Nephron progenitor cell (in vitro differentiated cells): ENCODE measurements at regions not wholly inside any gene's neighbourhood (a gene's known extent, or its start where the extent isn't known, plus 50 kb on each side); places are given as distances from the start of the nearest gene placed in this dataset.

Source experiments
- DNase-seq: peaks from one replicate; pipeline ENCODE4 v3.0.0; 2021
- H3K27ac Mint-ChIP-seq: 2 replicates; pipeline ENCODE4 v1.8.0; 2021; ENCODE audit warnings: mild to moderate bottlenecking, moderate library complexity, mixed read lengths
- H3K27me3 Mint-ChIP-seq: 2 replicates; pipeline ENCODE4 v1.8.0; 2021; ENCODE audit warnings: mild to moderate bottlenecking, low read depth, mixed read lengths; ENCODE audit not compliant: poor library complexity
- H3K36me3 Mint-ChIP-seq: 2 replicates; pipeline ENCODE4 v1.8.0; 2021; ENCODE audit warnings: low read depth, mixed read lengths
- H3K4me1 Mint-ChIP-seq: 2 replicates; pipeline ENCODE4 v1.8.0; 2021; ENCODE audit warnings: mixed read lengths
- H3K4me3 Mint-ChIP-seq: 2 replicates; pipeline ENCODE4 v1.8.0; 2021; ENCODE audit warnings: mild to moderate bottlenecking, moderate library complexity, mixed read lengths
- H3K9me3 Mint-ChIP-seq: 2 replicates; pipeline ENCODE4 v1.8.0; 2021; ENCODE audit warnings: mild to moderate bottlenecking, moderate library complexity, mixed read lengths
- TF ChIP-seq, protein P1 (sequence below): fragments of 200-600 bp; sonication (generic); IDR thresholded peaks from 2 replicates; pipeline ENCODE4 v1.5.0; 2021; ENCODE audit warnings: antibody characterized with exemption

DNA sequence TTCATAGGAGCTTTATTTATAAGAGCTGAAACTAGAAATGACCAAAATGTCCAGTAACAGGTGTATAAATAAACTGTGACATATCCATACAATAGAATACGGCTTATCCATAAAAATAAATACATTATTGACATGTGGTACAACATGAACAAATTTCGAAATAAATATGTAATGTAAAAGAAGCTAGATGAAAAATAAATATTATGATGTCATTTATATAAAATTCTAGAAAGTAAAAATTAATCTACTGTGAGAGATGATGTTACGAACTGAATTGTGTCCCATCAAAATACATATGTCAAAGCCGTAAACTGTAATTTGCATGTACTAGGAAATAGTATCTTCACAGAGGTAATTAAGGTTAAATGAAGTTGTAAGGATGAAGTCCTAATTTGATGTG is 1104.9 kb downstream of the NSUN3 start:
- H3K4me1 Mint-ChIP-seq, result no peaks in the 10 kb centered on the region
- DNase-seq, result no peak
- TF ChIP-seq, protein P1, sequence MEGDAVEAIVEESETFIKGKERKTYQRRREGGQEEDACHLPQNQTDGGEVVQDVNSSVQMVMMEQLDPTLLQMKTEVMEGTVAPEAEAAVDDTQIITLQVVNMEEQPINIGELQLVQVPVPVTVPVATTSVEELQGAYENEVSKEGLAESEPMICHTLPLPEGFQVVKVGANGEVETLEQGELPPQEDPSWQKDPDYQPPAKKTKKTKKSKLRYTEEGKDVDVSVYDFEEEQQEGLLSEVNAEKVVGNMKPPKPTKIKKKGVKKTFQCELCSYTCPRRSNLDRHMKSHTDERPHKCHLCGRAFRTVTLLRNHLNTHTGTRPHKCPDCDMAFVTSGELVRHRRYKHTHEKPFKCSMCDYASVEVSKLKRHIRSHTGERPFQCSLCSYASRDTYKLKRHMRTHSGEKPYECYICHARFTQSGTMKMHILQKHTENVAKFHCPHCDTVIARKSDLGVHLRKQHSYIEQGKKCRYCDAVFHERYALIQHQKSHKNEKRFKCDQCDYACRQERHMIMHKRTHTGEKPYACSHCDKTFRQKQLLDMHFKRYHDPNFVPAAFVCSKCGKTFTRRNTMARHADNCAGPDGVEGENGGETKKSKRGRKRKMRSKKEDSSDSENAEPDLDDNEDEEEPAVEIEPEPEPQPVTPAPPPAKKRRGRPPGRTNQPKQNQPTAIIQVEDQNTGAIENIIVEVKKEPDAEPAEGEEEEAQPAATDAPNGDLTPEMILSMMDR, result no peak
- no peaks in the 10 kb centered on the region for H3K36me3 Mint-ChIP-seq
- no peak overlapping the region for H3K27ac Mint-ChIP-seq
- no peaks in the 10 kb centered on the region for H3K27me3 Mint-ChIP-seq
- no peaks in the 10 kb centered on the region for H3K9me3 Mint-ChIP-seq
- H3K4me3 Mint-ChIP-seq, result no peak overlapping the region

DNA sequence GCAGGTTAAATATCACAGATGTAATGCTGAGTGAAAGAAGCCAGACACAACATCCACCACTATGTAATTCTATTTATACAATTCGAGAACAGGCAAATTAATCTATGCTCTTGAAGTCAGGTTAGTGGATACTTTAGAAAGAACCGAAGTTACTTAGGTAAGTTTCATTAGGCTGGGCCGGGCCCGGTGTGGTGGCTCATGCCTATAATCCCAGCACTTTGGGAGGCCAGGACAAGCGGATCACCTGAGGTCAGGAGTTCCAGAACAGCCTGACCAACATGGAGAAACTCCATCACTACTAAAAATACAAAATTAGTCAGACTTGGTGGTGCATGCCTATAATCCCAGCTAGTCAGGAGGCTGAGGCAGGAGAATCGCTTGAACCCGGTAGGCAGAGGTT is 1105.7 kb downstream of the NSUN3 start:
- no peak overlapping the region for H3K27ac Mint-ChIP-seq
- DNase-seq, result no peak
- no peaks in the 10 kb centered on the region for H3K27me3 Mint-ChIP-seq
- H3K9me3 Mint-ChIP-seq, result no peaks in the 10 kb centered on the region
- H3K36me3 Mint-ChIP-seq, result no peaks in the 10 kb centered on the region
- TF ChIP-seq, protein P1, result no peak
- no peaks in the 10 kb centered on the region for H3K4me1 Mint-ChIP-seq
- H3K4me3 Mint-ChIP-seq, result no peak overlapping the region

DNA sequence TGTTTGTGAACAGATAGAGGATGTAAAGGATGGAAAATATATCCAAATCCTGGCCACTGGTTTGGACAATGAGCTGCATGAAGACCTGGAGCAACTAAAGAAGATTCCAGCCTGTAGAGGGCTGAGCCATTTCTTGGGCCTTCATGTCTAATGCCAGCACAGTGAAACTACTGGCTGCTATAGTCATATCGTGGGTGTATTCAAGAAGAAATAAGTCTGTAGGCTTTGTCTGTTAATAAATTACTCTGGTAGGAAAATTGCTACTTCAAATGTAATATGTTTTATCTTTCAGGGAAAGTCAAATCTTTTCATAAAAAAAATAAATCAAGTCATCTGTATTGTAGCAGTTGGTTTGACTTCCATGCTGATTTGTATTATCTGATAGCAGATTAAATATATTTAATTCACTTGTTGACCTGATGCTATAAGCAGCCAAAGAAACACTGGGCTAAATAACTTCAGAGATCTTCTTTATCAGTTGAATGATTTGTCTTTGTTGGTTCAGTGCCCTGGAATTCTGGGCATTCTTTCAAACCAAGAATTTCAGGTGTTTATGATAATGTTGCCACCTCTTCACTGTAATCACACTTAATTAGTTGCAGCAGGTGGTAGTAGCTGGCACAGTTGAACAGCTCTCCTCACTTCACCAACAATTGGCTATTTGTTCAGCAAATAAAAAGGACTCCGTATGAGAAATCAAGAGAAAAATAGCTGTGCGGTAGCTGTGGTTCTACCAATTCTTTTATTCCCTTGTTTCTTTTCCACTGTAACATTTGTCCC is 1109.5 kb downstream of the NSUN3 start:
- Mint-ChIP-seq H3K27me3 (no peaks in the 10 kb centered on the region), H3K9me3 (no peaks in the 10 kb centered on the region), H3K4me1 (no peaks in the 10 kb centered on the region), H3K4me3 (no peak overlapping the region), H3K27ac (peak overlapping the region; percentile 38), H3K36me3 (no peaks in the 10 kb centered on the region)
- TF ChIP-seq, protein P1, result no peak
- no peak for DNase-seq

DNA sequence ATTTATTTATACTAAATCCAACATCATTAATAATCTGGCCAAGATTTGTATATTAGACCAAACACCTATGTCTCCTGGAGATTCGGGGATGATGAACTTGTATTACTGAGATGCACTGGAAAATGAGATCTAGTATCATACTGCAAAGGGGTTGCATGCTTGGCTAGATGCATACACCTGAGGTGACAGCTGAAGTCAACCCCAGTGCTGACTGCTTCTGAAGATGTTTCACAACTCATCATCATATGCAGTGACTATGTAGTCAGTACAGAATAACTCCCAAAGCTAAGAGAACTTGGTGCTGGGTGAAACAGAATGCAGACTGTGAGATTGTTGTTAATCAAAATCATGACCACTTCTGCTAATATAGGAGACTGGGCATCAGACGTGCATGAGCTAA is 1114.2 kb downstream of the NSUN3 start:
- DNase-seq, result no peak
- TF ChIP-seq, protein P1, result no peak
- no peak overlapping the region for H3K4me3 Mint-ChIP-seq
- no peaks in the 10 kb centered on the region for H3K9me3 Mint-ChIP-seq
- no peaks in the 10 kb centered on the region for H3K27me3 Mint-ChIP-seq
- H3K4me1 Mint-ChIP-seq, result no peaks in the 10 kb centered on the region
- H3K27ac Mint-ChIP-seq, result no peak overlapping the region
- no peaks in the 10 kb centered on the region for H3K36me3 Mint-ChIP-seq

DNA sequence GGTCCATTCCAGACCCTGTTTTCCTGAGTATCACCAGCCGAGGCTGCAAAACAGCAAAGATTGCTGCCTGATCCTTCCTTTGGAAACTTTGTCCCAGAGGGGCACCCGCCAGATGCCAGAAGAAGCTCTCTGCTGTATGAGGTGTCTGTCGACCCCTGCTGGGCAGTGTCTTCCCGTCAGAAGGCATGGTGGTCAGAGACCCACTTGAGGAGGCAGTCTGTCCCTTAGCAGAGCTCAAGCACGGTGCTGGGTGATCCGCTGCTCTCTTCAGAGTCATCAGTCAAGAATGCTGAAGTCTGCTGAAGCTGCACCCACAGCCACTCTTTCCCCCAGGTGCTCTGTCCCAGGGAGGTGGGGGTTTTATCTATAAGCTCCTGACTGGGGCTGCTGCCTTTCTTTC is 1121.2 kb downstream of the NSUN3 start:
- no peak for DNase-seq
- TF ChIP-seq, protein P1, result no peak
- H3K4me3 Mint-ChIP-seq, result no peak overlapping the region
- no peaks in the 10 kb centered on the region for H3K9me3 Mint-ChIP-seq
- H3K27ac Mint-ChIP-seq, result no peak overlapping the region
- H3K4me1 Mint-ChIP-seq, result no peaks in the 10 kb centered on the region
- H3K36me3 Mint-ChIP-seq, result no peaks in the 10 kb centered on the region
- no peaks in the 10 kb centered on the region for H3K27me3 Mint-ChIP-seq

DNA sequence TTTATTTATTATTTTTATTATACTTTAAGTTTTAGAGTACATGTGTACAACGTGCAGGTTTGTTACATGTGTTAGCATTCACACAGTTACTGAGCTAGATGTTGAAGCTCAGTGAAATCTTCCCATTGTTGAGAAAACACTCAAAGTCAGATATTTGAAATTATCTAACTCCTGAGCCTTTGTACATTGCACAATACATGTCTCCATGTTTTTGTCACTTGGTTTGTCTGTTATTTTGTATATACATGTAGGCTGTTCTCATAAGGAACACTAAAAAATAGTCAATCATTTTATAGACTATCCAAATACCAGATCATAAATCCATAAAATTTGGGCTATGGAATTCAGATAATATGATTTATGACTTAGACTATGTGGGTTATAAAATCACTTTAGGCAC is 1126.5 kb downstream of the NSUN3 start:
- Mint-ChIP-seq H3K27me3 (no peaks in the 10 kb centered on the region), H3K4me1 (no peaks in the 10 kb centered on the region), H3K27ac (no peak overlapping the region), H3K9me3 (no peaks in the 10 kb centered on the region), H3K36me3 (no peaks in the 10 kb centered on the region), H3K4me3 (no peak overlapping the region)
- TF ChIP-seq, protein P1, result no peak
- DNase-seq, result no peak
